Stimulated activated CD8-positive, alpha-beta memory T cell treated with anti-CD3 and anti-CD28 coated beads, Interleukin-7, amount 100 ng/mL, for 1 hour (primary cell): ENCODE measurements at regions not wholly inside any gene's neighbourhood (a gene's known extent, or its start where the extent isn't known, plus 50 kb on each side); places are given as distances from the start of the nearest gene placed in this dataset.
"Not testable (repeated sequence)": the region's sequence is repeated elsewhere in the genome, so short reads cannot be mapped to it uniquely, and the experiment has no call there.

Experiments
- DNase-seq, 2 donors: peaks; one replicate each; pipeline ENCODE4 v3.0.0-alpha.2; 2020; ENCODE audit warnings: low read depth in 2 of 2

- DNase-seq: no peak
Observed at GRCh38 chr20:22951966-22952365, 83.1 kb upstream of the SSTR4 start.

- no peak for DNase-seq
Observed at GRCh38 chr20:22954661-22955060, 80.5 kb upstream of the SSTR4 start.

GRCh38 chr20:22958390-22958789 lies 76.7 kb upstream of the SSTR4 start:
- no peak for DNase-seq

GRCh38 chr20:22962567-22963439 lies 72.3 kb upstream of the SSTR4 start:
- DNase-seq: no peak

- no peak for DNase-seq
Observed at GRCh38 chr20:22963581-22963980, 71.5 kb upstream of the SSTR4 start.

- DNase-seq: no peak
Observed at GRCh38 chr20:22966787-22967464, 68.2 kb upstream of the SSTR4 start.

- DNase-seq: not testable (repeated sequence)
Observed at GRCh38 chr20:22967706-22968105, 67.4 kb upstream of the SSTR4 start.

- not testable (repeated sequence) for DNase-seq
Observed at GRCh38 chr20:22969031-22969430, 66.1 kb upstream of the SSTR4 start.

- DNase-seq: not testable (repeated sequence)
Observed at GRCh38 chr20:22971077-22971476, 64.0 kb upstream of the SSTR4 start.

GRCh38 chr20:22974354-22974753 lies 60.8 kb upstream of the SSTR4 start:
- DNase-seq: no peak

GRCh38 chr20:22977047-22977785 lies 57.9 kb upstream of the SSTR4 start:
- no peak for DNase-seq

- no peak for DNase-seq
Observed at GRCh38 chr20:22984008-22984407, 51.1 kb upstream of the SSTR4 start.

- no peak for DNase-seq
Observed at GRCh38 chr20:22984606-22985005, 50.5 kb upstream of the SSTR4 start.

- no peak for DNase-seq
Observed at GRCh38 chr20:22985239-22985778, 49.8 kb upstream of the SSTR4 start.
